Activated CD4-positive, alpha-beta T cell treated with anti-CD3 and anti-CD28 coated beads, Interleukin-2, Interleukin-6, amounts not matched to agents 100 ng/mL and 50 ng/mL, durations not matched to agents 16 hours and 8 hours (primary cell): ENCODE measurements at regions not wholly inside any gene's neighbourhood (a gene's known extent, or its start where the extent isn't known, plus 50 kb on each side); places are given as distances from the start of the nearest gene placed in this dataset.
"Not testable (repeated sequence)": the region's sequence is repeated elsewhere in the genome, so short reads cannot be mapped to it uniquely, and the experiment has no call there.

Experiments used
- DNase-seq: peaks from one replicate; pipeline ENCODE4 v3.0.0-alpha.2; 2020

DNA sequence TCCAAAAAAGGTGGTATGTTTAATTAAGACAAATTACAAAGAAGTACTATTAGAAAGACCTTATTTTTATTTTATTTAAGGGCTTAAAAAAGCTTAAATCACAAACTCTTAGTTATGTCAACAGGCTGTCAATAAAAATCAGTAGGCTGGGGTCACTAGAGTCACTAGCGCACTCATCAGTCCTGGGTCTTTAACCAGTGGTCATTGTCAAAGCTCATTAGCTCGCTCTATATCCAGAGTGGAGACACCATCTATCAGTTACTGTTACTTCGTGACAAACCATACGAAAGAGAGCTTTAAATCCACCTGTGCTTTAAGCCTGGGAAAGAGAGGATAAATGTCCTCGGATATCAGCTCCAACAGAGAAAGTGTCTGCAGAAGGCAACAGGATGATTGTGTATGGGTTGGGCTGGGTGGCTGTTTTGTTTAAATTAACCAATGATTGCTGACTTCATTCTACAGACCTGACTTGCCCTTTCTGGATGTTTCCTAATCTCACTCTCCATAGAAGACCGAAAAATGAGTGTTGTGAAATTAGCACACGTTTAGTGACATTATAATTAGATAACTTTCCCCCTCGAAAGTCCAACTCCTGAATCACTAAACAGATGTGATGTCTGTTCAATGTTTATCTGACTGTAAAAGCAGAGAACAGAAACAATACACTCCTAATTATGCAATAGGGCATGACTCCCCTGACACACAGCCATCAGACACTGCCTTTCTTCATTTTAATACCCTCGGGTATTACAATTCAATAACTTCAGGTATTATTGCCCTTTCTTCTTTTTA lies 123.6 kb upstream of the TNPO1 start:
- no peak for DNase-seq

- no peak for DNase-seq
Observed at GRCh38 chr5:72692231-72692637, 124.2 kb upstream of the TNPO1 start.

GRCh38 chr5:72691751-72692150 lies 124.7 kb upstream of the TNPO1 start:
- DNase-seq: no peak

GRCh38 chr5:72688916-72689315 lies 127.5 kb upstream of the TNPO1 start:
- DNase-seq: no peak

DNA sequence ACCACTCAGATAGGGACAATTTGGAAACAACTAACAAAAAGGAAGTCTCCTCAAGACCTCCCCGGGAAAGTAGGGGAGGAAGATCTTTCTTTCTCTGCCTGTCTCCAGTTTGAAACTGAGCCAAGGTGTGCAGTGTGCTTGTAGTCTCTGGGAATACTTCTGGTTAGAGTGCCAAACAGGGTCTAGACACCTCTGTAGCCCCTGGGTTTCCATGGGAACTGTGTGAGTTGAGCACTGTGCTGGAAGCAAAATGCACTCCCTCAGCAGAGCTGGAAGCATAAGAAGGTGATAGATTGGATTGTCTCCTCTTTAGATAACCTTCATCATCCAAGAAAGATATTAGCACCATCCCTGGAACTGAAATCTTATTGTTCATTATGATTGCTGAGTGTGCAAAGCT lies 129.2 kb upstream of the TNPO1 start:
- no peak for DNase-seq

DNA sequence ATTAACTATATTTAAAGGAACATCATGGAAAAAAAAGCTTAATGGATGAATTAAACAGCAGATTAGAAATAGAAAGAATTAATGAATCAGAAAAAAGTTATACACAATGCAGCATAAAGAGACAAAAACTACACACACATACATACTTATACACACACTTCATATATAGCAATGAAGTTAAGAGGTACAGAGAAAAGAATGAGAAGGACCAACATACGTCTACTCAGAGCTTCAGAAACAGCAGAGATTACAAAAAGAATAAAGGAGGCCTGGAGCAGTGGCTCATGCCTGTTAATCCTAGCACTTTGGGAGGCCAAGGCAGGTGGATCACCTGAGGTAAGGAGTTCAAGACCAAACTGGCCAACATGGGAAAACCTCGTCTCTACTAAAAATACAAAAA lies 133.9 kb upstream of the TNPO1 start:
- no peak for DNase-seq

DNA sequence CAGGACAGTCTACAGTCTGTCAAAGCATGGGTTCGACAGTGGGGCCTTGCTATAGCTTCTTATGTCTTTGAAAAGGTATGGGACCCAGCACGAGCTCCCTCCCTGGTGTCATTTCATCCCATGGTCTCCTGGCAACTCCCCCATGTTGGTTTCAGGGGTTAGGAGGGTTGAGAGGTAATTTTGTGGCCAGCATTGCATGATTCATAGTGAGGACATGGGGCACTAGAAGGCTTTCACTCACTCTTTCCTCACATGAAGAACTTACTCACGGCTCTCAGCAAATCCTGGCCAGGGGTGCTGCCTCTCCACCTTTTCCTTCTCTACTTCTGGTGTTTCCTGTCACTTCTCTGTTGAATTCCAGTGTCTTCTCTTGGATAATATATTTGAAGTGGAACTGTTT lies 134.7 kb upstream of the TNPO1 start:
- no peak for DNase-seq

DNA sequence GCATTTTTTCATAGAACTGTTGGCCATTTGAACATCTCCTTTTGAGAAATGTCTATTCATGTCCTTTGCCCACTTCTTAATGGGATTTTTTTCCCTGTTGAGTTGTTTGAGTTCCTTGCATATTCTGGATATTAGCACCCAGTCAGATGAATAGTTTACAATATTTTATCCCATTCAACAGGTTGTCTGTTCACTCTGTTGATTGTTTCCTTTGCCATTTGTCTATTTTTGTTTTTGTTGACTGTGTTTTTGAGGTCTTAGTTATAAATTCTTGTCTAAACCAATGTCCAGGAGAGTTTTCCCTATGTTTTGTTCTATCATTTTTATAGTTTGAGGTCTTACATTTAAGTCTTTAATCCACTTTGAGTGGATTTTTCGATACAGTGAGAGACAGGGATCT lies 139.0 kb upstream of the TNPO1 start:
- DNase-seq: no peak

DNA sequence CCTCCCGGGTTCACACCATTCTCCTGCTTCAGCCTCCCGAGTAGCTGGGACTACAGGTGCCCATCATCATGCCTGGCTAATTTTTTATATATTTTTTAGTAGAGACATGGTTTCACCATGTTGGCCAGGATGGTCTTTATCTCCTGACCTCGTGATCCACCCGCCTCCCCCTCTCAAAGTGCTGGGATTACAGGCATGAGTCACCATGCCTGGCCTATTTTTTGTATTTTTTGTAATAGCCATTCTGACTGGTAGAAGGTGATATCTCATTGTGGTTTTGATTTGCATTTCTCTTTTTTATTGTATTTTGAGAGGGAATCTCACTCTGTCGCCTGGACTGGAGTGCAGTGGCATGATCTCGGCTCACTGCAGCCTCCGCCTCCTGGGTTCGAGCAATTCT lies 139.6 kb upstream of the TNPO1 start:
- DNase-seq: not testable (repeated sequence)

- DNase-seq: no peak
Observed at GRCh38 chr5:72673623-72674022, 142.8 kb upstream of the TNPO1 start.

- no peak for DNase-seq
Observed at GRCh38 chr5:72673180-72673579, 143.3 kb upstream of the TNPO1 start.

DNA sequence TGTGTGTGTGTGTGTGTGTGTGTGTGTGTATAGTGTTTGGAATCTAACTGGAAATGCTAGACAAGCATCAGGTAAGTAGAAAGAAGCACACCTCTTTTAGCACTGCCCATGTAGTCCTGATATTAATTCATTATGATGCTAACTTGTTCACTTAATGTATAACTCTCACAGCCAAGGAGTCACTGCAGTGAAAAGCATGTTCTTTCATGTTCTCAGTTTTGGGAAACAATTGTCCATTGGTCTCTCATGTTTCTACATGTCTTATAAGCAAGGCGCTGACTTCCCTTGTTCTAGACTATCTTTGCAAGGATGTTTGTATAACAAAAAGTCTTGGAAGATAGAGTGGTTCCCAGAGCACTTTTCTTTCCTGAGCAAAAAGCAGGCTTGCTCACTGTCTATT lies 148.8 kb upstream of the TNPO1 start:
- DNase-seq: no peak

- DNase-seq: no peak
Observed at GRCh38 chr5:72662936-72663335, 153.5 kb upstream of the TNPO1 start.

DNA sequence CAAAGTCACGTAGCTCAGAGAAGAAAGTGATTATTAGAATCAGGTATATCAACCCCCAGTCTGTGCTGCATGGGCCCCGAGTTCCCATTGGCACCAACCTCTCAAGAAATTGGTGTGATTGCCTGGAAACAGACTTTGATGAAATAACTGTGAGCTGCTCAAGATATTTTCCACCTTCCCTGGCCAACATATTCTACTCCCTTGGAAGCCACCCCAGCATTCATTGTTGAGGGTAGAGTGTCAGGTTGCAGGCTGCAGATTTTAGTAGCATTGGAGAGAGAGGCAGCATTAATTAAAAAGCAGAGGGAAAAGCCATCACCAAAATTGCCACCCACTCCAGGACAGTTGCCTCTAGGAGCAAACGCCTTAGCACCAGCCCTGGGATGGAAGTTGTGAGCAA lies 154.2 kb upstream of the TNPO1 start:
- DNase-seq: no peak

GRCh38 chr5:72661405-72661804 lies 154.2 kb upstream of the ZNF366 start:
- DNase-seq: no peak

- no peak for DNase-seq
Observed at GRCh38 chr5:72659726-72660125, 152.5 kb upstream of the ZNF366 start.

- DNase-seq: no peak
Observed at GRCh38 chr5:72658761-72659540, 151.7 kb upstream of the ZNF366 start.

DNA sequence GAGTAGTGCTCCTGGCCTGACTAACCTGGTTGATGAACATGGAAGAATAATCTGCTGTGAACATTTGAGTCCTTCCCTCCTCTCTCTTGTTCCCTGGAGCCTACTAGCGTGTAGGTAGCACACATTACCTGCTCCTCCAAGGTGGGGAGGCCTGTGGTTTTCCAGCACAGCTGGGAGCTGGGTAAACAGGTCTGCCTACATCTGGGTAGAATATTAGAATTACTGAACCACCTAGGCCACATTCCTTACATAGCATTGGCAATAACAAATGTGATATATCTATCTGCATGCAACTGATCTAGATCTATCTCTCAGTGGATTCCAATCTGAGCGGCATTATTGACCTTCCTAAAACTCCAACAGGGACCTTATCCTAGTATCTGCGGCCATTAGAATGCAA lies 151.0 kb upstream of the ZNF366 start:
- DNase-seq: no peak

DNA sequence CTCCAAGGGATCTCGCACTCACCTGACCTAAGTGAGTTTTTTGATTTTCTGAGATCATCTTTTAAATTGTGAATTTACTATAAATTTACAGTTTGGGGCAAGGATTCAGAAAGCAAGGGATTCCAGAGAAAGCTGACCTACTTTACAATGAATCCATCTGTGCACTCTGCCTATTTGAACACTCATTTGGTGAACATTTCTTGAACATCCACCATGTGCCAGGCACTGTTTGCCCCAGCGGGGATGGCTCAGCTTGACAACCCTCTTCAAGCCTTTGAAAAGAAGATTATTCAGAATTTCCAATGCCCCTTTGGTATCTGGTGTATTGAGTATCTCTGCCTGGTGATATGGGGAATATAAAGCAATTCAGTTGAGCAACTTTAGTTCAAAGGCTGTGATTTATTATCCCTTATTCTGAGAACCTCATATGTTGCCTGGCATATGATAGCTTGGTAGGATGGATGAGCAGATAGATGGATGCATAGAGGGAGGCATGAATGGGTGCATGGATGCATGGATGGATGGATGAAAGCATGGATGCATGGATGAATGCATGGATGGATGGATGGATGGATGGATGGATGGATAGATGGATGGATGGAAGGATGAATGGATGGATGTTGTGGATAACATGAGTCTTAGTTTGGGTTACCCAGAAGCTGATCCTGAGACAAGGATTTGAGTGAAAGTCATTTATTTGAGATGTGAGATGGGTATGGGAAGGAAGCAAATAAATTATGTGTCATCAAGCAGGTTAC lies 149.7 kb upstream of the ZNF366 start:
- no peak for DNase-seq

GRCh38 chr5:72656331-72656730 lies 149.1 kb upstream of the ZNF366 start:
- DNase-seq: no peak

DNA sequence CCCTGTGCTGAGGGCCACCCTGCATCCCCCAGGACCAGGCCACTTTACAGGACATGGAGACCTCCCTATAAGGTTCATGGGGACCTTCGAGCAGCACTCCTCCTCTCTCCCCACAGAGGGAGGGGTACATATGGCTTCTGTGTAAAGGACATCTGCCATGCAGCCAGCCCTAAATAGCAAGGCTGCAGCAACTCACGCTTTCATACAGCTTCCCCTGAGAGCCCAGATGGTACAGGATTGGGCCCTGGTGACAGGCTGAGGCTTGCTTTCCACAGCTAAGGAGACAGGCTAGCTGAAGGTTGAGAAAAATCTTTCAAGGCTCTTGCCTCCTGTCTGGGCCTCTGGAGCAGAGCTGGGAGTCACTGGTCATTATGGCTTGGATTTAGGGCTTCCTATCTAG lies 147.0 kb upstream of the ZNF366 start:
- DNase-seq: no peak

DNA sequence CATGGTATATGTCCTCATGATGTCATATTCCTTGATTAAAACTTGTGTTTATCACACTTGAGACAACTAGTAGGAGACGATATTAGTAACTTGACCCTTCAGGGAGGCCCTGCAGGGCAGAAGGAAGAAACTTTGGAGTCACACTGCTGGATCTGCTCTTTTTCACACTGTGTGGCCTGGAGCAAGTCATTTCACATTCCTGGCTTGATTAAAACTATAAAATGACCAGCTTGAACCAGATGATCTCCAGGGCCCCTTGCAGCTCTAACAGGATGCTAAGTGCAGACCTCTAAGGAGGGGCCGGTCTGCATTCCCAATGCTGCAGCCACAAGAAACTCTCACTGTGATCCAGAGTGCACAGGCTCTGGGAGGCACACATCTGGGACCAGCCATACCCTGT lies 146.4 kb upstream of the ZNF366 start:
- DNase-seq: no peak

- DNase-seq: no peak
Observed at GRCh38 chr5:72651779-72652178, 144.6 kb upstream of the ZNF366 start.

DNA sequence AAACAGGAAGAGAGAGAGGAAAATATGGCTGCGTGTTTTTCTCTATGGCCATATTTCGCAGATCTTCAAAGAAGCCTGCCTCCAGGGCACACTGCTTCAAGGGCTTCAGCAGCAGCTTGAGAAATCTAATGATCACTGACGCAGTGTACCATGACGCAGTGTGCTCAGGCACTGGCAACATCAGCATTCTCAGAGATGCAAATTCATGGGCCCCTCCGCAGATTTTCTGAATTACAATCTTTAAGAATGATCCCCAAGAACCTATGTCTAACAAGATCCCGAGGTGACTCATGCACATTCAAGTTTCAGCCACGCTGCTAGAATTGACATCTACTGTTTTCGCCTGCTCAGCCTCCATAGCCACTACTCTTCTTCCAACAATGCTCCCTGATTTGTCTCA lies 143.9 kb upstream of the ZNF366 start:
- no peak for DNase-seq
